HL-60 (cell line): ENCODE measurements at regions not wholly inside any gene's neighbourhood (a gene's known extent, or its start where the extent isn't known, plus 50 kb on each side); places are given as distances from the start of the nearest gene placed in this dataset.

Source experiments
- CTCF ChIP-seq: IDR thresholded peaks from one replicate; pipeline ENCODE4 v1.5.1; 2011; ENCODE audit warnings: low read length, control low read depth, inconsistent platforms; ENCODE audit not compliant: insufficient read depth
- GABPA ChIP-seq: IDR thresholded peaks from 2 replicates; pipeline ENCODE4 v1.6.1; 2012; ENCODE audit warnings: low read depth
- POLR2AphosphoS5 ChIP-seq: IDR thresholded peaks from 2 replicates; pipeline ENCODE4 v1.6.1; 2012; ENCODE audit warnings: low read depth

GRCh38 chr3:162770551-162770950 is 1273.9 kb downstream of the OTOL1 start:
- no peak for TF ChIP-seq CTCF
- TF ChIP-seq GABPA: no peak
- TF ChIP-seq POLR2AphosphoS5: no peak
